Astrocyte (in vitro differentiated cells and primary cell): ENCODE measurements at regions not wholly inside any gene's neighbourhood (a gene's known extent, or its start where the extent isn't known, plus 50 kb on each side); places are given as distances from the start of the nearest gene placed in this dataset.

ENCODE experiments used
- DNase-seq: peaks from one replicate; pipeline ENCODE4 v3.0.0-alpha.2; 2010; ENCODE audit warnings: low read depth
- FAIRE-seq: peaks from 2 replicates; lab custom pipeline; 2011; peaks lifted over from hg19 to GRCh38; lab: Jason Lieb, UNC
- H2AFZ ChIP-seq: 2 replicates; pipeline ENCODE4 v1.6.0; 2012; ENCODE audit warnings: low read depth, low read length, inconsistent platforms
- H3K27ac ChIP-seq: 2 replicates; pipeline ENCODE4 v1.5.1; 2011; ENCODE audit warnings: low read depth, low read length, inconsistent platforms
- H3K27me3 ChIP-seq: 2 replicates; pipeline ENCODE4 v1.6.0; 2011; ENCODE audit warnings: low read length, inconsistent platforms; ENCODE audit not compliant: insufficient read depth
- H3K36me3 ChIP-seq: 2 replicates; pipeline ENCODE4 v1.5.1; 2011; ENCODE audit warnings: low read length, inconsistent platforms; ENCODE audit not compliant: insufficient read depth
- H3K4me1 ChIP-seq: 2 replicates; pipeline ENCODE4 v1.5.1; 2011; ENCODE audit warnings: low read length, inconsistent platforms; ENCODE audit not compliant: insufficient read depth
- H3K4me2 ChIP-seq: 2 replicates; pipeline ENCODE4 v1.6.0; 2012; ENCODE audit warnings: low read length, inconsistent platforms
- H3K4me3 ChIP-seq: 2 replicates; pipeline ENCODE4 v1.5.1; 2011; ENCODE audit warnings: low read depth, mild to moderate bottlenecking, low read length, inconsistent platforms; ENCODE audit not compliant: insufficient read depth
- H3K79me2 ChIP-seq: 2 replicates; pipeline ENCODE4 v1.6.0; 2012; ENCODE audit warnings: mild to moderate bottlenecking, low read length, inconsistent platforms; ENCODE audit not compliant: insufficient read depth
- H3K9ac ChIP-seq: 2 replicates; pipeline ENCODE4 v1.6.0; 2012; ENCODE audit warnings: mild to moderate bottlenecking, low read length, inconsistent platforms
- H3K9me3 ChIP-seq: 2 replicates; pipeline ENCODE4 v1.5.1; 2012; ENCODE audit warnings: low read depth, mild to moderate bottlenecking, low read length, inconsistent platforms; ENCODE audit not compliant: insufficient read depth
- H4K20me1 ChIP-seq: 2 replicates; pipeline ENCODE4 v1.6.0; 2012; ENCODE audit warnings: low read length, inconsistent platforms; ENCODE audit not compliant: insufficient read depth
- H3K27ac Mint-ChIP-seq: one replicate; pipeline ENCODE4 v1.8.0; 2021; ENCODE audit warnings: mild to moderate bottlenecking, mixed read lengths; ENCODE audit not compliant: unreplicated experiment
- H3K27me3 Mint-ChIP-seq: one replicate; pipeline ENCODE4 v1.8.0; 2021; ENCODE audit warnings: low read depth, mixed read lengths; ENCODE audit not compliant: unreplicated experiment
- H3K36me3 Mint-ChIP-seq: one replicate; pipeline ENCODE4 v1.8.0; 2021; ENCODE audit warnings: low read depth, mixed read lengths; ENCODE audit not compliant: unreplicated experiment
- H3K4me1 Mint-ChIP-seq: one replicate; pipeline ENCODE4 v1.8.0; 2021; ENCODE audit warnings: low read depth, mixed read lengths; ENCODE audit not compliant: unreplicated experiment
- H3K4me3 Mint-ChIP-seq: one replicate; pipeline ENCODE4 v1.8.0; 2021; ENCODE audit warnings: mild to moderate bottlenecking, moderate library complexity, mixed read lengths; ENCODE audit not compliant: unreplicated experiment
- H3K9me3 Mint-ChIP-seq: one replicate; pipeline ENCODE4 v1.8.0; 2021; ENCODE audit warnings: mild to moderate bottlenecking, mixed read lengths; ENCODE audit not compliant: unreplicated experiment
- EZH2 ChIP-seq: IDR thresholded peaks from 2 replicates; pipeline ENCODE4 v1.6.1; 2012; ENCODE audit warnings: mild to moderate bottlenecking, low read length, inconsistent platforms; ENCODE audit not compliant: insufficient read depth
- TF ChIP-seq, protein P1 (sequence below): IDR thresholded peaks from 2 replicates; pipeline ENCODE4 v1.5.1; 2011; ENCODE audit warnings: low read depth, mild to moderate bottlenecking, inconsistent platforms, low read length, moderate library complexity; ENCODE audit not compliant: insufficient read depth

DNA sequence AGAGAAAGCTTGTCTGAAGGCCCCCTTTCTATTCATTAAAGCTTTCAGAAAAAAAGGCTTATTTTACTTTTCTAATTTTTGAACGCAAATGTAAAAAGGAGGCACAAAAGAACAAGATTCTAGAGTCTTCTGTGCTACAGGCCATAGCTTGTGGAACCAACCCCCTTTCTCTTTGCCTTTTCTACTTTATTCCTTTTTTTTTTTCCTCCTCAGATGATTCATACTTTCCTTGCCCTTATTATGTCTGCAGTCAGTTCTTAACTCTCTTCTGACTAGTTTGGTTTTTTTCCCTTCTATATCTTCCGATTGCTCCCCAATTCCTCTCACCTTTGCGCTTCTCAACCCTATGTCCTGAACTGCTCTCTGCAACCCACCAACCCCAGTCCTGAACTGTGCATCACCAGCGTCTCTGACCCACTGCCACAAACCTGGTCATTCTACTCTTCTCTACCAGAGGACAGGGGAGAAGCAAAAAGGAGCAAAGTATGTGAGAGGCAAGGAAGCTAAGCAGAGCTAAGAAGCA lies 56.9 kb upstream of the WIPF1 start:
- H3K36me3 ChIP-seq = no peaks in the 10 kb centered on the region
- H3K9me3 ChIP-seq = no peaks in the 10 kb centered on the region
- DNase-seq = peak; percentile 48
- peak overlapping the region; percentile 31 for H3K4me3 Mint-ChIP-seq
- no peaks in the 10 kb centered on the region for H3K27me3 Mint-ChIP-seq
- TF ChIP-seq, protein P1, sequence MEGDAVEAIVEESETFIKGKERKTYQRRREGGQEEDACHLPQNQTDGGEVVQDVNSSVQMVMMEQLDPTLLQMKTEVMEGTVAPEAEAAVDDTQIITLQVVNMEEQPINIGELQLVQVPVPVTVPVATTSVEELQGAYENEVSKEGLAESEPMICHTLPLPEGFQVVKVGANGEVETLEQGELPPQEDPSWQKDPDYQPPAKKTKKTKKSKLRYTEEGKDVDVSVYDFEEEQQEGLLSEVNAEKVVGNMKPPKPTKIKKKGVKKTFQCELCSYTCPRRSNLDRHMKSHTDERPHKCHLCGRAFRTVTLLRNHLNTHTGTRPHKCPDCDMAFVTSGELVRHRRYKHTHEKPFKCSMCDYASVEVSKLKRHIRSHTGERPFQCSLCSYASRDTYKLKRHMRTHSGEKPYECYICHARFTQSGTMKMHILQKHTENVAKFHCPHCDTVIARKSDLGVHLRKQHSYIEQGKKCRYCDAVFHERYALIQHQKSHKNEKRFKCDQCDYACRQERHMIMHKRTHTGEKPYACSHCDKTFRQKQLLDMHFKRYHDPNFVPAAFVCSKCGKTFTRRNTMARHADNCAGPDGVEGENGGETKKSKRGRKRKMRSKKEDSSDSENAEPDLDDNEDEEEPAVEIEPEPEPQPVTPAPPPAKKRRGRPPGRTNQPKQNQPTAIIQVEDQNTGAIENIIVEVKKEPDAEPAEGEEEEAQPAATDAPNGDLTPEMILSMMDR = no peak
- no peak for TF ChIP-seq EZH2
- peaks cover 3% of the 10 kb centered on the region for H3K4me1 ChIP-seq
- no peak overlapping the region for H3K4me2 ChIP-seq
- no peak for FAIRE-seq
- peaks cover 3% of the 10 kb centered on the region for H3K36me3 Mint-ChIP-seq
- no peaks in the 10 kb centered on the region for H3K79me2 ChIP-seq
- peaks cover 5% of the 10 kb centered on the region for H3K9me3 Mint-ChIP-seq
- H4K20me1 ChIP-seq = peaks cover 2% of the 10 kb centered on the region
- no peak overlapping the region for H3K4me3 ChIP-seq
- peaks cover 15% of the 10 kb centered on the region for H3K4me1 Mint-ChIP-seq
- H3K27ac Mint-ChIP-seq = no peak overlapping the region
- no peak overlapping the region for H2AFZ ChIP-seq
- no peak overlapping the region for H3K9ac ChIP-seq
- H3K27ac ChIP-seq = no peak overlapping the region
- H3K27me3 ChIP-seq = no peaks in the 10 kb centered on the region

DNA sequence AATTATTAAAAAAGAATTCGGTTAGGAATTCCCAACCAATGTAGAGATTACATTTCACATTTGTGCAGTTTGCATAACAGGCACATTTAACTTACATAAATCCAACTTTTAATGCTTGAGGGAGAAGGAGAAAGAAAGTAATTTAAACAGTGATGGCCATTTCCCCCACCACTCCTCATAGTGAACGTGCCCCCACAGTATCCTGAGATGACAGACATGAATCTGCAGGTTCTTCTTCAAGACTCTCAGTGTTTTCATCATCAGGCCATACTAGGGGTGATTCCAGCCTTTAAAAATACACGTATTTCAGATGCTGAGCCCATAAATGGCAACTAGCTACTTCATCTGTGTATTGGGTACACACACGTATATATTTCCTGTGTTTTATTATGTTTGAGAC lies 51.3 kb upstream of the WIPF1 start:
- H3K9me3 ChIP-seq = no peaks in the 10 kb centered on the region
- no peaks in the 10 kb centered on the region for H3K4me1 ChIP-seq
- H4K20me1 ChIP-seq = no peaks in the 10 kb centered on the region
- H3K4me1 Mint-ChIP-seq = peaks cover 2% of the 10 kb centered on the region
- DNase-seq = no peak
- no peaks in the 10 kb centered on the region for H3K27me3 Mint-ChIP-seq
- H3K36me3 ChIP-seq = no peaks in the 10 kb centered on the region
- no peak for TF ChIP-seq EZH2
- TF ChIP-seq, protein P1 = no peak
- H2AFZ ChIP-seq = no peak overlapping the region
- H3K27me3 ChIP-seq = no peaks in the 10 kb centered on the region
- no peak overlapping the region for H3K27ac Mint-ChIP-seq
- H3K9me3 Mint-ChIP-seq = no peaks in the 10 kb centered on the region
- H3K4me3 ChIP-seq = no peak overlapping the region
- H3K27ac ChIP-seq = no peak overlapping the region
- FAIRE-seq = no peak
- H3K36me3 Mint-ChIP-seq = peaks cover 2% of the 10 kb centered on the region
- no peak overlapping the region for H3K4me3 Mint-ChIP-seq
- H3K4me2 ChIP-seq = no peak overlapping the region
- H3K9ac ChIP-seq = no peak overlapping the region
- peaks cover 4% of the 10 kb centered on the region for H3K79me2 ChIP-seq
